Stimulated activated CD4-positive, alpha-beta T cell treated with anti-CD3 and anti-CD28 coated beads, Interleukin-2, amount 100 ng/mL, for 24 hours (primary cell): ENCODE measurements at regions not wholly inside any gene's neighbourhood (a gene's known extent, or its start where the extent isn't known, plus 50 kb on each side); places are given as distances from the start of the nearest gene placed in this dataset.
"Not testable (repeated sequence)": the region's sequence is repeated elsewhere in the genome, so short reads cannot be mapped to it uniquely, and the experiment has no call there.

ENCODE experiments used
- DNase-seq, 2 donors: peaks; one replicate each; pipeline ENCODE4 v3.0.0-alpha.2; 2020

GRCh38 chr3:68676136-68676535 lies 256.2 kb downstream of the TAFA4 start:
- no peak for DNase-seq

DNA sequence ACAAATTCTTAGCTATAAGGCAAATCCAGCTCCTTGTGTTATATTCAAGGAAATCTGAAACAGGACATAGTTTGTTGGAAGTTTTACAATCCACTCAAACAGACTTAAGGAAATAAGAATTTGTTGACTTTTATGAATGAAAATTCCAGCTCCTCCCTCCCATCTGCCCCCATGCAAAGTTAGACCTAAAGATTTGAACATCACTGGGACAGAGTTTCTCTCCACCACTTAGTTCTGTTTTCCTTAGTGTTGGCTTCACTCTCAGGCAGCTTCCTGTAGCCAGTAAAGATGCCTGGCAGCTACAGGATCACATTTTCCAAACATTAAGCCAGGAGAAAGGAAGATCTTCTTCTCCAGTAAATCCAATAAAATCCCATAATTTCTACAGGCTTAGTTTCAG lies 265.0 kb downstream of the TAFA4 start:
- no peak for DNase-seq

DNA sequence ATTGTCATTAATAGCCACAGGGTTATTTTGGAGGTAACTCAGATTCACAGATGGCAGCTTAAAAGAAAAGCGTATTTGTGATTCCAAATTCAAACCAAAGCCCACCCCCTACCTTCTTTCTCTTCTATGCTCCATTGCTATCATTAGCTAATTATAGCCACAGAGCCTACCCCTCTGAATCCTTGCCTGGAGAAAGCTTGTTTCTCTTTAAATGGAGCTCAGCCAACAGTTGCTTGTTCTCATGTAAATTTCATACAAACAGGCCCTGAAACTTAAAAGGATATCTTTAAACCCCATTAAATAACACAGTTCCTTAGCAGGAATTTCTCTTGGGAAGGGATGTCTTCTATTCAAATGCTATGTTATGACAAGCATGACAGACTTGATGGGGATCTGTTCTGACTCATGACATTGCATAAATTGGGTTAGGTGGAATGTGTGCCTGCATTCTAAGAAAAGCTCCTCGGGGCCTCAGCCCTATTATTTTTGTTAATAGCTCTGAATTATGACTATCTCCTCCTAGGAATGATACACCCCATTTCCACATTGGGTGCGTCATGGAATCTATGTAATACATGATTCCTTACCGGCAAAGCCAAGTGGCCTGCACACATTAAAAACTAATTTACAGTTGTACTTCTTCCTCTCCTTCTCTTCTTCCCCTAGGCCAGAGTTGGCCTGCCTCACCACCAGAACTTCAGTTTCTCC lies 265.8 kb downstream of the TAFA4 start:
- no peak for DNase-seq

DNA sequence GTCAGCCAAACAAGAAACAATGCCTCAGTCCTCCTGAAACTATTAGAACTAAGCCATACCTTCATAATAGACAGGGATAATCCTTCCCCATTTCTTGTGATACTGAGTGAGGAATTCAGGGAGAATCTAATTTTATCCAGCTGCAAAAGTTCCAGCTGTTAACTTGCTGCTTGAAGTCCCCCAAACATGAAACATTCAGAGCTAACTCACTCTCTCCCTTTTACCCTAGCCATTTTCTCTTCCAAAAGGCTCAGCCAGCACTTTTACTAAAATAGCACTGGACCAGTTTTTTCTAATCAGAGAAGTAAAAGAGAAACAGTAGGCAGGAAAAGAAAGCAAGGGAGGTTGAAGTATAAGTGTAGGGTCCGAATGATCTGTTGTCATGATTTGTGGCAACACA lies 268.1 kb downstream of the TAFA4 start:
- DNase-seq = no peak

- no peak for DNase-seq
Observed at GRCh38 chr3:68662176-68662575, 270.2 kb downstream of the TAFA4 start.

DNA sequence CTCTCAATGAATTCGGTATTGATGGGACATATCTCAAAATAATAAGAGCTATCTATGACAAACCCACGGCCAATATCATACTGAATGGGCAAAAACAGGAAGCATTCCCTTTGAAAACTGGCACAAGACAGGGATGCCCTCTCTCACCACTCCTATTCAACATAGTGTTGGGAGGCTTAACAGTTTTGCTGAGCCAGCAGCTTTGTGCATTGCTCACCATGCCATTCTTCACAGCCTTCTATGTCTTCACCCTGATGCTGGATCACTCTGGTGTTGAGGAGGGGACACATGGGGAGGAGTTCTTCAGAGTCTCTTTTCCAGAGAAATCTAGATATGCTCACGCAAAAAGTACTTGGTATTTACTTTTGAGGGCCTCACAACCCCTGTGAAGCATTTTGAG lies 281.7 kb downstream of the TAFA4 start:
- DNase-seq = not testable (repeated sequence)

GRCh38 chr3:68648494-68648893 lies 283.9 kb downstream of the TAFA4 start:
- no peak for DNase-seq

GRCh38 chr3:68631850-68632545 lies 300.3 kb downstream of the TAFA4 start:
- no peak for DNase-seq

DNA sequence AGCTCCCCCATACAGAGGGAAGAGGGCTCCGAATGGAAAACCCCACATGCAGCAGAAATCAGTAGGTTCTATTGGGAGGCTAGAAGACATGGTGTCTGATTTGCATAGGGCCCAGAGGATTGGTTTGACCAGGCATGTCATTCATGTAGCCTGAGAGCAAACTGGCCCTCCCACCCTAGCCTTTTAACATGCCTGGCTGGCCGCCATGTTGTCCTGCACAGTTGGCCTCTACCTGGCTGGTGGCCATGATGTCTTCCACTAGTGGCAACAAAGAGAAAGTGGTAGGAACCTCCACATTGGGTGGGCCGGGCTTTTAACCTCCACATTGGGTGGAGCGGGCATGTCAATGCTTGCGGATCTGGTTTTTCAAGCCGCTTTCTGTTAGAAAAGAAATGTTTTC lies 312.1 kb downstream of the TAFA4 start:
- DNase-seq = no peak

DNA sequence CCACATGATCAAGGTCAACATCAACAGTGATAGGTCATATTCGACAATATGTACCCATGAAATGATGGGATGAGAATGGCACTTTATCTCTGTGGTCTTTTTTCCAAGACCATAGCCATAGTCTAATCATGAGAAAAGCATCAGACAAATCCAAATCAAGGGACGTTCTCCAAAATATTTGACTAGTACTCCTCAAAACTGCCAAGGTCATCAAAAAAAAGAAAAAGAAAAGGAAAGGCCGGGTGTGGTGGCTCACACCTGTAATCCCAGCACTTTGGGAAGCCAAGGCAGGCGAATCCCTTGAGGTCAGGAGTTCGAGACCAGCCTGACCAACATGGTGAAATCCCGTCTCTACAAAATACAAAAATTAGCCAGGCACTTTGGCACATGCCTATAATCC lies 318.3 kb downstream of the TAFA4 start:
- no peak for DNase-seq

GRCh38 chr3:68571321-68571720 lies 361.0 kb downstream of the TAFA4 start:
- no peak for DNase-seq

- no peak for DNase-seq
Observed at GRCh38 chr3:68560728-68561127, 371.6 kb downstream of the TAFA4 start.

DNA sequence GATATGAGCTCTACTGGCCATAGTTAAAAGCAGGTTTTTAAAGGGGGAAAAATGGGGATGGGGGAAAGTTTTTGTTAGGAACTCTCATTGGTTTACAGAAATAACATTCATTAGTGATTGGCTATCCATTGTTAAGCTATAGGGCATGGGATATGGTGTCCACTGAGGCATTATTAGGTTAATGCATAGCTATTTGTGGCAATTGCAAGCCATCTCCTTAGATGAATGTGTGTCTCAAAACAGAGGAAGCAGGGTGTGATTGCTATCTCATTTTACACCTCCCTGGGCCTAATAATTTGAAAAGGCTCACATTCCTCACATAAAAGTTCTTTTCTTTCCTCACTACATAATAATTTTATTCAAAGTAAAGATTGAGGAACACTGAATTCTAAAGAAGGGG lies 396.6 kb downstream of the TAFA4 start:
- no peak for DNase-seq

DNA sequence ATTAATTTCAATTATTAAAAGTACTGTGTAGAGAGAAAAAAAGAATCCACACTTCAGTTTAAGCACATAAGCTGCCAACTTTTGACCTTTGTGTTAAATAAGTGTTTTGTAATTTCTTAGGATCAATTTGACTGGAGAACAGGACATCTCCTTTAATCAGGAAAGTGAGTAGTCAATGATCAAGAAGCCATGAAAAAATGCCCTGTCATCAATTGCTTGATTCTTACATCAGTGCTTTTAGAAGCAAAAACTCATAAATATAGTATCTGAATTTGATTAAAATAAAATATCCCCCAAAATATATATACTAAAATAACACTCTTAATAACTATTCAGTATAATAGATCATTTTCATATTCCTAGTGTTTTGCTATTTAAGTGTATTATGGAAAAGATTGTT lies 409.0 kb downstream of the TAFA4 start:
- no peak for DNase-seq

GRCh38 chr3:68515237-68515636 lies 417.1 kb downstream of the TAFA4 start:
- DNase-seq = no peak

DNA sequence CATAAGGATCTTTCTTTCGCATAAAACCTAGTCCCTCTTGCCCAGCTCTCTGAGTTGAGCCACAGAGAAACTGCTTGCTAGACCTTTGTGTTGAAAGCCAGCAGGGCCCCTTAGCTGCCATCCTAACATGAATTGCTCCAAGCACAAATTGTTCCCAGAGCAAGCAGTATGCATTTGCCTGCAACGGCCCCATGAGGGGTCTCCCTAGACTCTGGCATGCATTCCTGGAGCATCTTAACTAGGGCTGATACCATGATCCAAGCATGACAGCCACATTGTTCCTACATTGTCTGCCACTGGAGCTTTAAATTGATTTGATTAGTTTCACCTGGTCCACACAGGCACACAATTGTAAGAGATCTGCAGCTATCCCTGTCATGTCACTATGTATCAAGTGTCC lies 428.1 kb downstream of the TAFA4 start:
- no peak for DNase-seq

GRCh38 chr3:68485845-68486244 lies 446.5 kb downstream of the TAFA4 start:
- DNase-seq = not testable (repeated sequence)

DNA sequence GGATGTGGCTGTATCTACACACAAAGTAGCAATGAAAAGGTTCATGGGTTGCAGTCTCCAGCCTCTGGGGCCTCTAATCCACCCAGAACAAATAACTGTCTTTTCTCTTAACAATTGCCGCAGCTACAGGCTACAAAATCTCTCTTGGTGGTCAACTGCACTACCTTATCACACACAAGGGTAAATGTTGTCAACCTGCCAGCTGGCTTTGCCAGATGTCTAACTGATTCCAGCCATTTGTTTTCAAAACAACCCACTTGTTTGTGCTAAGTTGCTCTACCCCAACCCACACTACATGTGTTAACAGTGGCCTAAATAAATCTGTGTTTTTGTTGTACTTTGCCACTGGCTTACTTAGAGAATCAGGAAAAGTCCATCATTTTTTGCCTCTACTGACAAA lies 447.3 kb downstream of the TAFA4 start:
- no peak for DNase-seq

GRCh38 chr3:68483601-68484000 lies 448.7 kb downstream of the TAFA4 start:
- no peak for DNase-seq

DNA sequence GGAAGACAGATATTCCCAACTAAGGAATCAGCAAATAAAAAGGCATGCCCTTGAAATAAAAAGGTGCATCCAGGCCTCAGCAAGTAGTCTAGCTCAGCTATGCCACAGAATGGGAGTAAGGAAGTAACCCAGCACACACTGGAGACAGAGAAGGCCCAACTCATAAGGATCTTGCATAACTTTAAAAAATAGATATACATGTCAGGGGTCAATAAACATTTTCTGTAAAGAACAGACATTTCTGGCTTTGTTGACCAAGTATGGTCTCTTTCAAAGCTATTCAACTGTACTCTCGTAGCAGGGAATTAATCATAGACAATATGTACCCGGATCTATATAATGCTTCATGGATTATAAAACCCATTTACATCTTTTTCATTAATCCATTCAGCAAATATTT lies 449.3 kb downstream of the TAFA4 start:
- no peak for DNase-seq

GRCh38 chr3:68482565-68482964 lies 449.8 kb downstream of the TAFA4 start:
- no peak for DNase-seq

GRCh38 chr3:68479779-68480178 lies 452.6 kb downstream of the TAFA4 start:
- no peak for DNase-seq

DNA sequence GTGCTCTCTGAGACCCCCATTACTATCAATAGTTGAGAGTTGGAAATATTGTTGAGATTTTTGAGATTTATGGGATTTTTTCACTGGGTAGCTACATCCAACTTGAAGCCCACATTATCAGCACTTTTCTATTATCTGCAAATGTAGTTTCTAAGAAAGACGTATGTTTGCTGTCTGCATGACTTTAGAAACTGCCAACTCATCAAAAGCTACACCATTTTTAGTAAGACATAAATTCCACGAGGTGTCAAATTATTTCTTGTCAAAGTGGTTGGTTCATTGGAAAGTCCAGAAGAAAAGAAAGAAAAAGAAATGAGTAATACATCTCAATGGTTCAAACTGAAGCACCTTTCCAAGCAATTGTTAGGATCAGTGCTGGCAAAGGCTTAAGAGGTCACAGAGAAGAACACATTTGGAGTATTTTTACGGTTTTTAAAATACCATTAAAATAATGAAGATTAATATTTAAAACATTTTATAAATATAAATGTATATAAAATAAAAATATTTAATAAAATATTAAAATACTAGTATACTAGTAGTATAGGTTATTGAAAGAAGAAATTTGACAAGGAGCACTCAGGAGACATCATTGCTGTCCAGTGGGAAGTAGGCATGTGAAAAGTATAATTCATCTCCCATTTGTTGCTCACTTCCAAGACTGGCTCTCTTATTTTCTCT lies 463.5 kb downstream of the TAFA4 start:
- no peak for DNase-seq

DNA sequence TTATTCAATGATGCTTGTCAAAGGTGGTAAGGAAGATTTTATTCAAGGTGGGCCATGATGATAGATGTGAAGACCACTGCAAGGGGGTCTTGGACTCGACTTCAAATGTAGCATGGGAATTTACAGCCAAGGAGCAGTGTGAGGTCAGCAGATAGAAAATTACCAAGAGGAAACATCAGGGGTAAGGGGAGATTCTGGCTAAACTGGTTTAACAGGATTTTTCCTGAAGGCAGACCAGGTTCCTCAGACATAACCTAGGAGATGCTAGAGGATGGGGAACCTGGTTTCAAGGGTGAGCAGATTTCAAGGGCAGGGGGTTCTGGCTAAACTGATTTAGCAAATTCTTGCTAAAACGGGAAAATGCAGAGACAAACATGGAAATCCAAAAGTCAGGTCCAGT lies 464.9 kb downstream of the TAFA4 start:
- DNase-seq = no peak
